K562 (cell line): ENCODE measurements at regions not wholly inside any gene's neighbourhood (a gene's known extent, or its start where the extent isn't known, plus 50 kb on each side); places are given as distances from the start of the nearest gene placed in this dataset.

ENCODE experiments used
- ATAC-seq: fragments of 200-7000 bp; cut with Tn5 transposase; 3 replicates; pipeline ENCODE4 v1.9.1; 2020; ENCODE audit warnings: moderate library complexity
- BruUV-seq: library from RNA; stranded (reverse); fragments of 400-500 nt; replicated peaks from 2 replicates; lab custom pipeline; 2021; lab: Mats Ljungman, UMichigan
- CTCF ChIA-PET: fragments of 300-600 bp; formaldehyde crosslinking; extraction: SDS; loops from one replicate; lab custom pipeline; 2021; ENCODE audit warnings: low intra/inter-chr PET ratio; lab: Yijun Ruan, JAX
- POLR2A ChIA-PET: fragments of 300-600, 350-650 bp; sonication (Branson Sonifier 250); formaldehyde crosslinking; extraction: SDS; loops from one replicate; lab custom pipeline; 2021; ENCODE audit warnings: antibody characterized with exemption, inconsistent platforms; lab: Yijun Ruan, JAX
- DNase-seq, 4 experiments: peaks; one replicate each; pipeline versions ENCODE4 v3.0.0 to v3.0.0-alpha.2; 2011 to 2018; ENCODE audit warnings: low spot score in 3 of 4, mixed read lengths in 3 of 4; ENCODE audit errors: extremely low read depth in 1 of 4
- FAIRE-seq: peaks from 2 replicates; lab custom pipeline; 2011; peaks lifted over from hg19 to GRCh38; lab: Jason Lieb, UNC
- H2AFZ ChIP-seq: 2 replicates; pipeline ENCODE4 v1.6.0; 2011; ENCODE audit warnings: low read depth, low read length, control low read depth, inconsistent platforms
- H3K27ac ChIP-seq: fragments of 200-600 bp; 3 replicates; pipeline ENCODE4 v1.8.0; 2011; ENCODE audit warnings: low read depth, mild to moderate bottlenecking, control low read depth, inconsistent platforms, low read length, moderate library complexity, mixed read lengths; ENCODE audit errors: extremely low read depth
- H3K27me3 ChIP-seq, 2 experiments: fragments of 300-600 bp in 1 of 2; 2 replicates in 1 of 2; 3 replicates in 1 of 2; pipeline versions ENCODE4 v1.6.0 to v1.8.0; 2011; ENCODE audit warnings: inconsistent platforms in 2 of 2, low read length in 2 of 2, mild to moderate bottlenecking in 1 of 2, mixed read lengths in 1 of 2, moderate library complexity in 1 of 2; ENCODE audit not compliant: control insufficient read depth in 2 of 2, insufficient read depth in 2 of 2
- H3K36me3 ChIP-seq: fragments of 300-600 bp; 3 replicates; pipeline ENCODE4 v1.8.0; 2011; ENCODE audit warnings: mild to moderate bottlenecking, low read length, inconsistent platforms; ENCODE audit not compliant: control insufficient read depth, insufficient read depth
- H3K4me1 ChIP-seq, 2 experiments: fragments of 200-600 bp in 1 of 2; replicated peaks in 1 of 2; 2 replicates in 1 of 2; 3 replicates in 1 of 2; pipeline versions ENCODE4 v1.5.1 to v1.8.0; 2011; ENCODE audit warnings: inconsistent platforms in 2 of 2, low read length in 2 of 2, mild to moderate bottlenecking in 1 of 2, mixed read lengths in 1 of 2, moderate library complexity in 1 of 2; ENCODE audit not compliant: control insufficient read depth in 2 of 2, insufficient read depth in 2 of 2
- H3K4me2 ChIP-seq: 2 replicates; pipeline ENCODE4 v1.6.1; 2011; ENCODE audit warnings: low read length, control low read depth, inconsistent platforms, mixed read lengths; ENCODE audit not compliant: insufficient read depth
- H3K4me3 ChIP-seq: fragments of 200-600 bp; sonication (generic), shearing (Covaris generic); 2 replicates; pipeline ENCODE4 v1.5.1; 2016; ENCODE audit warnings: control low read depth, inconsistent platforms
- H3K79me2 ChIP-seq: fragments of 200-600 bp; 3 replicates; pipeline ENCODE4 v1.8.0; 2011; ENCODE audit warnings: low read length, inconsistent platforms; ENCODE audit not compliant: control insufficient read depth, insufficient read depth
- H3K9ac ChIP-seq, 2 experiments: 2 replicates each; pipeline versions ENCODE4 v1.6.0 to v1.6.1; 2011; ENCODE audit warnings: low read depth in 2 of 2, low read length in 2 of 2, control low read depth in 1 of 2, inconsistent platforms in 1 of 2, mild to moderate bottlenecking in 1 of 2, mixed read lengths in 1 of 2; ENCODE audit not compliant: insufficient read depth in 1 of 2
- H3K9me1 ChIP-seq: one replicate; pipeline ENCODE4 v1.6.0; 2011; ENCODE audit warnings: inconsistent platforms, mild to moderate bottlenecking, low read length, moderate library complexity; ENCODE audit not compliant: control insufficient read depth, insufficient read depth
- H3K9me3 ChIP-seq: replicated peaks from 2 replicates; pipeline ENCODE4 v1.5.1; 2011; ENCODE audit warnings: low read depth, low read length, inconsistent platforms; ENCODE audit not compliant: control insufficient read depth, insufficient read depth
- H4K20me1 ChIP-seq: replicated peaks from 2 replicates; pipeline ENCODE4 v1.6.1; 2011; ENCODE audit warnings: low read length, inconsistent platforms, mixed read lengths; ENCODE audit not compliant: control insufficient read depth, insufficient read depth
- E4F1 ChIP-seq: fragments of 250-450 bp; sonication (Bioruptor Pico); IDR thresholded peaks from 2 replicates; pipeline ENCODE4 v1.5.0; 2021; ENCODE audit warnings: mild to moderate bottlenecking, borderline replicate concordance
- ETS2 ChIP-seq: IDR thresholded peaks from 2 replicates; pipeline ENCODE4 v1.6.1; 2016; ENCODE audit warnings: borderline replicate concordance, missing genetic modification characterization, mild to moderate bottlenecking, moderate library complexity, missing compliant biosample characterization; ENCODE audit not compliant: poor library complexity, severe bottlenecking
- HOMEZ ChIP-seq: fragments of 250-450 bp; sonication (Bioruptor Pico); IDR thresholded peaks from 2 replicates; pipeline ENCODE4 v1.4.0; 2020; ENCODE audit warnings: mild to moderate bottlenecking, moderate library complexity
- MAFG ChIP-seq: fragments of 450-650 bp; conservative IDR thresholded peaks from 2 replicates; pipeline ENCODE4 v1.6.1; 2016; ENCODE audit warnings: missing genetic modification characterization, missing compliant biosample characterization
- MTA3 ChIP-seq: fragments of 450-650 bp; formaldehyde crosslinking; IDR thresholded peaks from 2 replicates; pipeline ENCODE4 v1.6.1; 2017; ENCODE audit warnings: mild to moderate bottlenecking, borderline replicate concordance
- OTX1 ChIP-seq: fragments of 450-650 bp; formaldehyde crosslinking; IDR thresholded peaks from 2 replicates; pipeline ENCODE4 v1.4.0; 2022; ENCODE audit warnings: mild to moderate bottlenecking
- SFPQ ChIP-seq: fragments of 200-400 bp; formaldehyde crosslinking; IDR thresholded peaks from 2 replicates; pipeline ENCODE4 v1.6.1; 2017; ENCODE audit warnings: mild to moderate bottlenecking, low read depth, low read length, moderate library complexity
- SP1 ChIP-seq: sonication (generic); formaldehyde crosslinking; IDR thresholded peaks from 2 replicates; pipeline ENCODE4 v1.8.1; 2022; ENCODE audit warnings: mild to moderate bottlenecking, missing genetic modification reagents
- SRSF7 ChIP-seq: fragments of 200-400 bp; formaldehyde crosslinking; optimal IDR thresholded peaks from 2 replicates; pipeline ENCODE3; 2017; ENCODE audit warnings: mild to moderate bottlenecking, low read depth, low read length
- XRCC5 ChIP-seq: fragments of 200-400 bp; formaldehyde crosslinking; IDR thresholded peaks from 2 replicates; pipeline ENCODE4 v1.6.1; 2017; ENCODE audit warnings: low read depth, mild to moderate bottlenecking, low read length
- ZNF124 ChIP-seq: sonication (generic); formaldehyde crosslinking; IDR thresholded peaks from 2 replicates; pipeline ENCODE4 v1.8.1; 2022; ENCODE audit warnings: missing genetic modification reagents
- ZNF217 ChIP-seq: sonication (generic); formaldehyde crosslinking; IDR thresholded peaks from 2 replicates; pipeline ENCODE4 v1.8.0; 2022; ENCODE audit warnings: mild to moderate bottlenecking, missing genetic modification reagents
- ZNF280B ChIP-seq: fragments of 250-450 bp; sonication (Bioruptor Pico); IDR thresholded peaks from 2 replicates; pipeline ENCODE4 v1.5.1; 2021; ENCODE audit warnings: mild to moderate bottlenecking
- ZNF354B ChIP-seq: fragments of 250-450 bp; sonication (Bioruptor Pico); IDR thresholded peaks from 2 replicates; pipeline ENCODE4 v1.4.0; 2020
- ZNF655 ChIP-seq: fragments of 250-450 bp; sonication (Bioruptor Pico); IDR thresholded peaks from 2 replicates; pipeline ENCODE4 v1.5.0; 2021
- WGBS: fragments of 100-300 bp; shearing (Covaris generic); methylation state at CpG from one replicate; pipeline ENCODE4 v1.1.6; 2016; ENCODE audit warnings: low coverage, mixed read lengths; ENCODE audit not compliant: insufficient coverage; ENCODE audit errors: missing lambda C conversion rate; 5-methylcytosine and 5-hydroxymethylcytosine counted together
- in situ Hi-C: fragments of 300-500 bp; cut with MboI; formaldehyde crosslinking; loops from 4 replicates; pipeline ENCODE4 v1.15.0; 2018; ENCODE audit warnings: inconsistent platforms, mixed read lengths
- intact Hi-C: fragments of 100-400 bp; cut with micrococcal nuclease; formaldehyde crosslinking; loops from 2 replicates; pipeline ENCODE4 v1.14.2; 2022

GRCh38 chr6:169363590-169363989, 109.9 kb upstream of the THBS2 start:
- H3K9me1 ChIP-seq = no peaks in the 10 kb centered on the region
- no peak for TF ChIP-seq SP1 (CRISPR knock-in tag)
- no peak for TF ChIP-seq ZNF354B (CRISPR knock-in tag)
- TF ChIP-seq XRCC5 = no peak
- no peak for TF ChIP-seq ZNF124 (CRISPR knock-in tag)
- no peak for TF ChIP-seq ZNF217 (CRISPR knock-in tag)
- TF ChIP-seq OTX1 = no peak
- TF ChIP-seq ETS2 (tag) = no peak
- TF ChIP-seq SFPQ = no peak
- TF ChIP-seq HOMEZ (CRISPR knock-in tag) = no peak
- TF ChIP-seq MTA3 = no peak
- no peak for TF ChIP-seq SRSF7
- no peak for TF ChIP-seq ZNF655 (CRISPR knock-in tag)
- no peak for TF ChIP-seq ZNF280B
- no peak for TF ChIP-seq MAFG
- TF ChIP-seq E4F1 (CRISPR knock-in tag) = no peak
- no peak overlapping the region for H2AFZ ChIP-seq
- H3K4me2 ChIP-seq = no peak overlapping the region
- 0% methylated on average over 9 of the region's 9 CpGs for WGBS
- H4K20me1 ChIP-seq = no peaks in the 10 kb centered on the region
- POLR2A ChIA-PET = no interaction called here
- CTCF ChIA-PET = no interaction called here
- no peak for ATAC-seq
- intact Hi-C loops (no loop called here), in situ Hi-C loops (no loop called here)
- no peaks in the 10 kb centered on the region for H3K9me3 ChIP-seq
- no peak for DNase-seq
- no peaks in the 10 kb centered on the region for H3K4me1 ChIP-seq
- no peak overlapping the region for H3K9ac ChIP-seq
- H3K27ac ChIP-seq = no peak overlapping the region
- no peaks in the 10 kb centered on the region for H3K79me2 ChIP-seq
- H3K4me3 ChIP-seq = no peak overlapping the region
- H3K36me3 ChIP-seq = no peaks in the 10 kb centered on the region
- no peak for FAIRE-seq
- no TSS peak for BruUV-seq
- peaks cover 4 to 31% of the 10 kb centered on the region in 2 experiments; a peak in 3 of 5 replicates for H3K27me3 ChIP-seq
